ENCODE measurements at regions not wholly inside any gene's neighbourhood (a gene's known extent, or its start where the extent isn't known, plus 50 kb on each side); places are given as distances from the start of the nearest gene placed in this dataset.

DNA sequence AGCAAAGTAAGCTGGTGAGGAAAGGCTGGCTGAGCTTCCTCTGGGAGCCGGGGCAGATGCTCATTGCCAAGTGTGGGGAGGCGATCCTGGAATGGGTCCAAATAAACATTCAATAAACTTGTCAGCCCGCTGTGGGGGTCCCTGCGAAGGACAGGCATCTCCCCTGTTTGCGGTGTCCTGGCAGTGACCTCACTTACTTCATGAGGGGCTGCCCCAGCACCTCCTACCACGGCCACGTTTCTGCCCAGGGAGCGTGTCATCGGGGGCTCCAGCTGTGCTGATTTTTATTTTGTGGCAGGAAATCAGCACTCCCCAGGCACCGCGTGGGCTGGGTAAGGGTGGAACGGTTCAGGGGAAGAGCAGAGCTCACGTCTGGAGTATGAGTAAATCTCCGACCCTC lies 493.9 kb upstream of the B3GAT1 start:
- TF ChIP-seq, protein P1, sequence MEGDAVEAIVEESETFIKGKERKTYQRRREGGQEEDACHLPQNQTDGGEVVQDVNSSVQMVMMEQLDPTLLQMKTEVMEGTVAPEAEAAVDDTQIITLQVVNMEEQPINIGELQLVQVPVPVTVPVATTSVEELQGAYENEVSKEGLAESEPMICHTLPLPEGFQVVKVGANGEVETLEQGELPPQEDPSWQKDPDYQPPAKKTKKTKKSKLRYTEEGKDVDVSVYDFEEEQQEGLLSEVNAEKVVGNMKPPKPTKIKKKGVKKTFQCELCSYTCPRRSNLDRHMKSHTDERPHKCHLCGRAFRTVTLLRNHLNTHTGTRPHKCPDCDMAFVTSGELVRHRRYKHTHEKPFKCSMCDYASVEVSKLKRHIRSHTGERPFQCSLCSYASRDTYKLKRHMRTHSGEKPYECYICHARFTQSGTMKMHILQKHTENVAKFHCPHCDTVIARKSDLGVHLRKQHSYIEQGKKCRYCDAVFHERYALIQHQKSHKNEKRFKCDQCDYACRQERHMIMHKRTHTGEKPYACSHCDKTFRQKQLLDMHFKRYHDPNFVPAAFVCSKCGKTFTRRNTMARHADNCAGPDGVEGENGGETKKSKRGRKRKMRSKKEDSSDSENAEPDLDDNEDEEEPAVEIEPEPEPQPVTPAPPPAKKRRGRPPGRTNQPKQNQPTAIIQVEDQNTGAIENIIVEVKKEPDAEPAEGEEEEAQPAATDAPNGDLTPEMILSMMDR (IDR thresholded peaks at IDR 0.05 in 4 of 5, conservative IDR thresholded peaks at IDR 0.05 in 1 of 5): no peak
- TF ChIP-seq POLR2A (IDR thresholded peaks at IDR 0.05): no peak
